PC-9 (cell line): ENCODE measurements at regions not wholly inside any gene's neighbourhood (a gene's known extent, or its start where the extent isn't known, plus 50 kb on each side); places are given as distances from the start of the nearest gene placed in this dataset.

Experiments used
- BruUV-seq: library from RNA; stranded (reverse); fragments of 400-500 nt; replicated peaks from 2 replicates; lab custom pipeline; 2021; lab: Mats Ljungman, UMichigan
- CTCF ChIA-PET: fragments of 300-600 bp; sonication (Branson Sonifier 250); formaldehyde crosslinking; loops from one replicate; lab custom pipeline; 2022; ENCODE audit warnings: antibody characterized with exemption; lab: Charles Lee
- POLR2A ChIA-PET: fragments of 300-600 bp; sonication (Branson Sonifier 250); formaldehyde crosslinking; loops from one replicate; lab custom pipeline; 2022; ENCODE audit warnings: antibody characterized with exemption; ENCODE audit not compliant: unreplicated experiment; lab: Charles Lee
- DNase-seq, 2 experiments: peaks; one replicate each; pipeline versions ENCODE4 v3.0.0 to v3.0.0-alpha.2; 2015 to 2022; ENCODE audit warnings: mixed read lengths in 1 of 2
- H2AFZ ChIP-seq: fragments of 200-600 bp; sonication (generic); 2 replicates; pipeline ENCODE4 v1.8.1; 2017; ENCODE audit warnings: antibody characterized with exemption
- H3F3A ChIP-seq: fragments of 200-600 bp; sonication (generic); 2 replicates; pipeline ENCODE4 v1.8.1; 2017; ENCODE audit warnings: antibody characterized with exemption, mild to moderate bottlenecking, low read depth; ENCODE audit not compliant: insufficient read depth
- H3K27ac ChIP-seq: fragments of 200-600 bp; sonication (generic); 2 replicates; pipeline ENCODE4 v1.6.1; 2016; ENCODE audit warnings: mixed run types
- H3K27me3 ChIP-seq: fragments of 200-600 bp; sonication (generic); 2 replicates; pipeline ENCODE4 v1.6.1; 2016; ENCODE audit warnings: low read depth, mixed run types; ENCODE audit not compliant: insufficient read depth
- H3K36me3 ChIP-seq: fragments of 200-600 bp; sonication (generic); 2 replicates; pipeline ENCODE4 v1.6.1; 2016; ENCODE audit warnings: low read depth, mixed run types
- H3K4me1 ChIP-seq: fragments of 200-600 bp; sonication (generic); replicated peaks from 2 replicates; pipeline ENCODE4 v1.6.1; 2016; ENCODE audit warnings: mixed run types; ENCODE audit not compliant: insufficient read depth
- H3K4me2 ChIP-seq: fragments of 200-600 bp; sonication (generic); 2 replicates; pipeline ENCODE4 v1.6.1; 2017; ENCODE audit warnings: mixed run types
- H3K4me3 ChIP-seq: fragments of 200-600 bp; sonication (generic); 2 replicates; pipeline ENCODE4 v1.6.1; 2016; ENCODE audit warnings: mixed run types
- H3K79me2 ChIP-seq: fragments of 200-600 bp; sonication (generic); 2 replicates; pipeline ENCODE4 v1.6.1; 2017; ENCODE audit warnings: low read depth, mixed run types
- H3K9me2 ChIP-seq: fragments of 200-600 bp; sonication (generic); 2 replicates; pipeline ENCODE4 v1.8.1; 2017; ENCODE audit warnings: mild to moderate bottlenecking; ENCODE audit not compliant: insufficient read depth
- H3K9me3 ChIP-seq: fragments of 200-600 bp; sonication (generic); 2 replicates; pipeline ENCODE4 v1.8.1; 2016; ENCODE audit warnings: low read depth; ENCODE audit not compliant: insufficient read depth
- H4K20me1 ChIP-seq: fragments of 200-600 bp; sonication (generic); 2 replicates; pipeline ENCODE4 v1.8.1; 2017; ENCODE audit not compliant: insufficient read depth
- EZH2 ChIP-seq: fragments of 200-600 bp; sonication (generic); IDR thresholded peaks from 2 replicates; pipeline ENCODE4 v1.8.0; 2017; ENCODE audit warnings: antibody characterized with exemption, low read depth
- intact Hi-C: fragments of 100-400 bp; cut with micrococcal nuclease; formaldehyde crosslinking; loops from one replicate; pipeline ENCODE4 v1.10.0; 2022; ENCODE audit not compliant: unreplicated experiment
- TF ChIP-seq, protein P1 (sequence below): fragments of 200-600 bp; sonication (generic); conservative IDR thresholded peaks from 2 replicates; pipeline ENCODE4 v1.6.1; 2017; ENCODE audit warnings: mixed run types, antibody characterized with exemption, mild to moderate bottlenecking, moderate library complexity

DNA sequence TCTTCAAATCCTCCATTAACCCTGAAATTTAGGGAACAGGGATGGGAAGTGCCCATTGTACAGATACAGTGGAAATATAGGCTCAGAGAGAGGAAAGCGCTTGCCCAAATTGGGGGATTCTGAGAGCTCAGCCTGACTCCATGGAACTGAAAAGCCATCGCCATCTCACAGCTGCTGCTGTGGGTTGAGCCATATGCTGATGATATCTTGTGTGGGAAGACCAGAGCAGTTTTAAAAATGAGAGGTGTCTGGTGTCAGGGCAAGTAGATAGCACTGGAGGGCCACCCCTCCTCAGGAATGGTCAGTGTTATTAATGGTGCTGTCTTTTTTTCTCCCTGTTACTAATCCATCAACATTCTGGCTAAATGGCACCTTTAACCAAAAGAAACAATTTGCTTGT, 50.9 kb upstream of the C5orf58 start:
- intact Hi-C loops: loop anchor here (1.0 to 10.0 kb wide), 4 partner anchors 31 to 477 kb away; partner anchors contain the start of gene INSYN2B
- Histone ChIP-seq H4K20me1 (no peaks in the 10 kb centered on the region), H3K36me3 (no peaks in the 10 kb centered on the region), H3K9me3 (no peaks in the 10 kb centered on the region), H3K79me2 (no peaks in the 10 kb centered on the region), H3K4me3 (no peak overlapping the region), H3K27me3 (no peaks in the 10 kb centered on the region), H3F3A (peaks cover 19% of the 10 kb centered on the region; the same call in 1 of the 2 replicates), H3K4me2 (no peak overlapping the region), H3K4me1 (peaks cover 31% of the 10 kb centered on the region), H2AFZ (no peak overlapping the region), H3K9me2 (no peaks in the 10 kb centered on the region), H3K27ac (no peak overlapping the region)
- no peak for DNase-seq
- TF ChIP-seq, protein P1, sequence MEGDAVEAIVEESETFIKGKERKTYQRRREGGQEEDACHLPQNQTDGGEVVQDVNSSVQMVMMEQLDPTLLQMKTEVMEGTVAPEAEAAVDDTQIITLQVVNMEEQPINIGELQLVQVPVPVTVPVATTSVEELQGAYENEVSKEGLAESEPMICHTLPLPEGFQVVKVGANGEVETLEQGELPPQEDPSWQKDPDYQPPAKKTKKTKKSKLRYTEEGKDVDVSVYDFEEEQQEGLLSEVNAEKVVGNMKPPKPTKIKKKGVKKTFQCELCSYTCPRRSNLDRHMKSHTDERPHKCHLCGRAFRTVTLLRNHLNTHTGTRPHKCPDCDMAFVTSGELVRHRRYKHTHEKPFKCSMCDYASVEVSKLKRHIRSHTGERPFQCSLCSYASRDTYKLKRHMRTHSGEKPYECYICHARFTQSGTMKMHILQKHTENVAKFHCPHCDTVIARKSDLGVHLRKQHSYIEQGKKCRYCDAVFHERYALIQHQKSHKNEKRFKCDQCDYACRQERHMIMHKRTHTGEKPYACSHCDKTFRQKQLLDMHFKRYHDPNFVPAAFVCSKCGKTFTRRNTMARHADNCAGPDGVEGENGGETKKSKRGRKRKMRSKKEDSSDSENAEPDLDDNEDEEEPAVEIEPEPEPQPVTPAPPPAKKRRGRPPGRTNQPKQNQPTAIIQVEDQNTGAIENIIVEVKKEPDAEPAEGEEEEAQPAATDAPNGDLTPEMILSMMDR: no peak
- TF ChIP-seq EZH2: no peak
- POLR2A ChIA-PET: no interaction called here
- no TSS peak for BruUV-seq
- CTCF ChIA-PET: no interaction called here

DNA sequence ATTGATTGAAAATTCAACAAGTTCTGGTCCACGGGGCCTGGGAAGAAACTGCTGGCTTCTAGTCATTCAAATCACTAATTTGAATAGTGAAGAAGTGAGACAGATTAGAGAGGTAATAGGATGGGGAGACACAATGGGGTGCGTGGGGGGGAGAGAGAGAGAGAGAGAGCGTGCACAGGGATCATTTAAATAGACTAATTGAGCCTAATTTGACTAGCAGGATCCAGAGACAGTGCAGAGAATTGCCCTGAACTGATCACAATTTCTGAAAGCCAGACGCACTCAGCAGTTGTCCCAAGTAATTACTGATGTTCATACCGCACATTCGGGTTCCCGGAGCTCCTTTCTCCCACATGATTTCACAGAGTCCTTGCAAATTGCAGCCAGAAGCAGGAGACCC, 50.3 kb upstream of the C5orf58 start:
- no peak overlapping the region for H3K27ac ChIP-seq
- TF ChIP-seq, protein P1: no peak
- TF ChIP-seq EZH2: no peak
- no peaks in the 10 kb centered on the region for H3K9me3 ChIP-seq
- no peak overlapping the region for H2AFZ ChIP-seq
- no TSS peak for BruUV-seq
- H3K9me2 ChIP-seq: no peaks in the 10 kb centered on the region
- peaks cover 25% of the 10 kb centered on the region for H3K4me1 ChIP-seq
- ChIA-PET CTCF (interaction anchor here (1.0 kb wide), 1 partner anchor 26 kb away, joined by 6 read pairs; no protein-coding TSS in a partner anchor), POLR2A (no interaction called here)
- H3K79me2 ChIP-seq: no peaks in the 10 kb centered on the region
- no peaks in the 10 kb centered on the region for H3K36me3 ChIP-seq
- no peaks in the 10 kb centered on the region for H3K27me3 ChIP-seq
- DNase-seq: no peak
- no peaks in the 10 kb centered on the region for H4K20me1 ChIP-seq
- intact Hi-C loops: loop anchor here (1.0 to 10.0 kb wide), 4 partner anchors 31 to 478 kb away; partner anchors contain the start of gene INSYN2B
- peaks cover 16% of the 10 kb centered on the region; the same call in 1 of the 2 replicates for H3F3A ChIP-seq
- no peak overlapping the region for H3K4me2 ChIP-seq
- H3K4me3 ChIP-seq: no peak overlapping the region
